Right lung (tissue), 2 donors: ENCODE measurements at regions not wholly inside any gene's neighbourhood (a gene's known extent, or its start where the extent isn't known, plus 50 kb on each side); places are given as distances from the start of the nearest gene placed in this dataset.
A peak's percentile ranks its signal among the peaks of the same experiment; 100 is the strongest.
"Not testable (repeated sequence)": the region's sequence is repeated elsewhere in the genome, so short reads cannot be mapped to it uniquely, and the experiment has no call there.

Experiments used
- DNase-seq, 2 donors: peaks; one replicate each; pipeline ENCODE4 v3.0.0-alpha.2; 2013

GRCh38 chrX:52585892-52586291 is 68.8 kb downstream of the SSX7 start:
- no peak for DNase-seq

GRCh38 chrX:52577464-52578173 is 60.8 kb upstream of the XAGE1B start:
- no peak for DNase-seq

- no peak for DNase-seq
Observed at GRCh38 chrX:52576946-52577345, 60.1 kb upstream of the XAGE1B start.

DNA sequence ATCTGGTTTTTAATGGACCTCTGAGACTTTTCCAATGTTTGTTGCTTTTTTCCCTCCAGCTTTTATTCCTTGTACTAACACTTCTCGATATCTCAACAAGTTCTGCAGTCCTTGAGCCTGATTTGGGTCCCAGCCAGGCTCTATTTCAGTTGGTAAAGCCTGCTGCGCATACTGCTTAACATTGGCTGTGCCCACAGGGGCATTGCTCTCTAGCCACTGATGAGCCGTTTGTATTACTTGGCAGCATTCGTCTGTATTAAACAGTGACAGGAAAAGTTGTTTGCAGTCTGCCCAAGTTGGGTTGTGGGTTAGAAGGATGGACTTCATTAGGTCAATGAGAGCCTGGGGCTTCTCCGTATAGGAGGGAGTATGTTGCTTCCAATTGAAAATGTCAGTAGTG is 59.6 kb upstream of the XAGE1B start:
- no peak for DNase-seq

DNA sequence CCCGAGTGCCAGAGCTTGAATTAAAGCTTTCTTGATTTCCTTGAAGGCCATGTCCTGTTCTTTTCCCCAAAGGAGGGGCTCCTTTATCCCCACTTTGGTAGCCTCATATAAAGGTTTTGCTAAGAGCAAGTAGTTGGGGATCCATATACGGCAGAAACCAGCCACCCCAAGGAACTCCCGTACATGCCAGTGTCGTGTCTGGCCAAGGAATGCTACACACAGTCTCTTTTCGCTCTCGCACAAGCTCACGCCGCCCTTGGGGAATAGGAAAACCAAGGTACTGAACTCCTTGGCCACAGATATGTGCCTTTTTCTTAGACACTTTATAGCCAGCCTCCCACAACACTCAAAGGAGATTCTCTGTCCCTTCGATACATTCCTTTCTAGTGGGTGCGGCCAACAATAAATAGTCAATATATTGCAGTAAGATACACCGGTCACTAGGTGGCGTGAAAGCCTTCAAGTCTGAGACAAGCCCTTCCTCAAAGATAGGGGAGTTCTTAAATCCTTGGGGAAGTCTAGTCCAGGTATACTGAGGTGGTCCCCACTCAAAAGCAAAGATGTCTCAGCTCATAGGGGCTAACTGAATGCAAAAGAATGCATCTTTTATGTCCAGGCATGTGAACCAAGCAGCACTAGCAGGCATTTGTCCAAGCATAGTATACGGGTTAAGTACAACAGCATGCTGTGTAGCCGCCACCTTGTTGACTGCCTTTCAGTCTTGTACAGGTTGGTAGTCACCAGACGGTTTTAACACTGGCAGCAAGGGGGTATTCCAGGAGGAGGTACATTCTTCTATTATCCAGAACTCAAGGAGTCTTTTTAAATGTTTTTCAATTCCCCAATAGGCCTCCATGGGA is 57.8 kb upstream of the XAGE1B start:
- DNase-seq, result peak; percentile 19 to 37

DNA sequence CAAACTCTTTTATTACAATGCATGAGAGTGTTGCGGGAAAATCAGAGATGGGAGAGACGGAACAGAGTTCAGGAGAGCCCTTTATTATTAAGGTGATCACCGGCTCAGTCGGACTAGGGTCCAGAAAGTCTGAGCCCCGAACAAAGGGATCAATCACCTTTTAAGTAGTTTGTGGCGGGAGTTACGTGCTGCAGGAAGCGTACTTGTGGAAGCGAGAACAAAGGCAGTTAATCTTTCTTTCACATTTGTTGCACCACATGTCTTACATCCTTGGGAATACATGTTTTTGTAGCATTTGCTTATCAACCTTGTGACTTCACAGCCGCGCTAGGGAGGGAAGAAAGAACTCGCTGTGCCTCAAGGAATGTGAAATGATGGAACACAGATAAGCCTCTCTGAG is 51.3 kb upstream of the XAGE1B start:
- DNase-seq, result not testable (repeated sequence)
